ENCODE measurements at regions not wholly inside any gene's neighbourhood (a gene's known extent, or its start where the extent isn't known, plus 50 kb on each side); places are given as distances from the start of the nearest gene placed in this dataset.
"Not testable (repeated sequence)": the region's sequence is repeated elsewhere in the genome, so short reads cannot be mapped to it uniquely, and the experiment has no call there.

GRCh38 chr1:213539464-213539863, 448.3 kb upstream of the PROX1 start:
- DNase-seq = no peak

GRCh38 chr1:213541641-213542040, 446.1 kb upstream of the PROX1 start:
- DNase-seq = no peak

- DNase-seq = not testable (repeated sequence)
Measured at GRCh38 chr1:213545181-213545580, 442.6 kb upstream of the PROX1 start.

GRCh38 chr1:213549982-213550381, 437.8 kb upstream of the PROX1 start:
- no peak for DNase-seq

- no peak for DNase-seq
Measured at GRCh38 chr1:213550804-213551203, 437.0 kb upstream of the PROX1 start.

GRCh38 chr1:213552045-213552444, 435.7 kb upstream of the PROX1 start:
- DNase-seq = no peak

- no peak for DNase-seq
Measured at GRCh38 chr1:213560226-213560625, 427.5 kb upstream of the PROX1 start.

- no peak for DNase-seq
Measured at GRCh38 chr1:213561870-213562269, 425.9 kb upstream of the PROX1 start.

- peak; percentile 49 to 59 for DNase-seq
Measured at GRCh38 chr1:213564215-213564659, 423.5 kb upstream of the PROX1 start.

GRCh38 chr1:213568929-213569815, 418.6 kb upstream of the PROX1 start:
- DNase-seq = peak in 1 of 2 experiments; percentile 18

GRCh38 chr1:213569816-213570150, 418.0 kb upstream of the PROX1 start:
- no peak for DNase-seq

- DNase-seq = no peak
Measured at GRCh38 chr1:213570487-213570886, 417.3 kb upstream of the PROX1 start.

GRCh38 chr1:213571419-213571818, 416.4 kb upstream of the PROX1 start:
- DNase-seq = no peak

GRCh38 chr1:213571843-213572242, 415.9 kb upstream of the PROX1 start:
- no peak for DNase-seq

GRCh38 chr1:213572912-213573647, 414.7 kb upstream of the PROX1 start:
- no peak for DNase-seq

- no peak for DNase-seq
Measured at GRCh38 chr1:213573648-213574009, 414.1 kb upstream of the PROX1 start.

GRCh38 chr1:213582976-213583567, 404.7 kb upstream of the PROX1 start:
- DNase-seq = no peak

GRCh38 chr1:213584272-213584671, 403.5 kb upstream of the PROX1 start:
- no peak for DNase-seq

GRCh38 chr1:213585402-213585801, 402.4 kb upstream of the PROX1 start:
- no peak for DNase-seq

- no peak for DNase-seq
Measured at GRCh38 chr1:213585959-213586586, 401.7 kb upstream of the PROX1 start.

GRCh38 chr1:213586587-213586972, 401.2 kb upstream of the PROX1 start:
- DNase-seq = no peak

GRCh38 chr1:213596729-213597128, 391.0 kb upstream of the PROX1 start:
- no peak for DNase-seq

GRCh38 chr1:213598263-213598662, 389.5 kb upstream of the PROX1 start:
- DNase-seq = no peak
